HG02970 (cell line): ENCODE measurements at regions not wholly inside any gene's neighbourhood (a gene's known extent, or its start where the extent isn't known, plus 50 kb on each side); places are given as distances from the start of the nearest gene placed in this dataset.

Experiments
- ATAC-seq: cut with Tn5 transposase; IDR thresholded peaks from one replicate; pipeline ENCODE4 v1.9.1; 2021; ENCODE audit warnings: mild to moderate bottlenecking, moderate library complexity, moderate number of reproducible peaks; ENCODE audit not compliant: unreplicated experiment, low FRiP score

- ATAC-seq = no peak
These were observed 1074.2 kb upstream of the ZEB2 start for GRCh38 chr2:145593991-145594614.

DNA sequence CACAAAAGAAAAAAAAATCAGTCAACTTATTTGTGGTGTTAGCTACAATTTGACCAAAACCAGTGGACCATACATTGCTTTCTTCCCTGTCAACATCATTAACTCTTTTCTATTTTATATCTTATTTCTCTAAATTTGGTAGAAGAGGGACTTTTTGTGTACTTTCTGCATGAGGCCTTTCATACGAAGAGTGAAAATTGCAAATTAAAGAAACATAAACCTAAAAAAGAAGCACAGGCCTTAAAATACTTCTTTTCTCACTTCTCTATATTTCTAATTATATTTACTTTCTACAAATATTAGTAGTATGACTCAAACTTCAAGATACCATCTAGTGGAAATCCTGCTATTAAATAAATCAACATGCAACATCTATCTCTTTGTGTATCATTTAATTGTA, 1073.4 kb upstream of the ZEB2 start:
- no peak for ATAC-seq

- no peak for ATAC-seq
These were observed 1072.4 kb upstream of the ZEB2 start for GRCh38 chr2:145592361-145592760.

DNA sequence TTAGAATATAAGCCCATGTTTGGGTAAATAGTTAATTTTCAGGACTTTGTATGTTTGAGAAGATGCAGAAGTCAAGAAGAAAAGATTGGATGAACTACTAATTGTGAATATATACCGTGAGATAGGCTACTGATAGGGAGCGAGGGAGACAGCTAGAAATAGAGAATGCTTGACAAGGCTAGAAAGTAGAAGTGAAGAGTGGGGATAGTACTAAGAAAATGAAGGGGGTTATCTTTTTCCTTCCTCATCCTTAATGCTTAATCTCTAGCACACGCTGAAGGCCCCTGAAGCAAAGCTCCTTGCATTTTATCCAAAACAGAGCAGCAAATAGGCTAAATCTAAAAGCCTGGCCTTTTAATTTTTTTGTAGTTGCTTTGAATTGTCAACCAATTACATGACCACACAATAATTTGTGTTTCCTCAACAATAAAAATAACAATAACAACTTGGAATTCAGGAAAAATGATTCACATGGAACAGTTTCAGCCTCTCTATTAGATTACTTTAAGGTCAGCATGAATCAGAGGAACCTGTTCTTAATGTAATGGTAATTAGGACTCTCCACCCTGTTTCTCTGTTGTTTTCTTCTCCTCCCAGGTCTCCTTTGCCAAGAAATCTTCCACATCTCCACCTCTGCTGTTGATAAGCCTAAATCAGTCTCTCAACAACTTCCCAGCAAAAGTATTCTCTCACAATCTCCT, 1071.3 kb upstream of the ZEB2 start:
- no peak for ATAC-seq

DNA sequence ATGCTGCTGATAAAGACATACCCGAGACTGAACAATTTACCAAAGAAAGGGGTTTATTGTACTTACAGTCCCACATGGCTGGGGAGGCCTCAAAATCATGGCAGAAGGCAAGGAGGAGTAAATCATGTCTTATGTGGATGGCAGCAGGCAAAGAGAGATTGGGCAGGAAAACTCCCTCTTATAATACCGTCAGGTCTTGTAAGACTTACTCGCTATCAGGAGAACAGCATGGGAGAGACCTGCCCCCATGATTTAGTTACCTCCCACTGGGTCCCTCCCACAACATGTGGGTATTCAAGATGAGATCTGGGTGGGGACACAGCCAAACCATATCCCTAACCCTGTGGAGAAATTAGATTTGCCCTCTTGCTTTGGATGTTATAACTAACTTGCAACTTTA, 1068.0 kb upstream of the ZEB2 start:
- ATAC-seq = no peak

GRCh38 chr2:145584353-145584752, 1064.4 kb upstream of the ZEB2 start:
- ATAC-seq = no peak

DNA sequence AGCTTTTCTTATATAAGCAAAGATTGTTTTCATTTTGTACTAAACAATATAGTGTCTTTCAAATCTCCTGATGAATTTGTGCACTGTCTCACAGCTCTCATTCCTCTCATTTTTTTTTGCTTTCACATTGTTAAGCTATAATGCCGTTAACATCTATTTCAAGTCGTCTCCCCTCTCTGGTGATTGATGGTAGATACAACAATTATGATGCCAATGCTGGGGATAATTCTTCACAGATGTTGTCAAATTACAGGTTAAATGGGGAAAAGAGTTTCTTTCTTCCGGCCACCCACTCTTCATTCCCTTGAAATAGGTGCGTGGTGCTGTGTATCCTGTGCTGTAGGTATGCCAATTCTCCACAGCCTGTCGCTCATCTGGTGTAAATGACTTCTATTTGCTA, 1053.7 kb upstream of the ZEB2 start:
- no peak for ATAC-seq

DNA sequence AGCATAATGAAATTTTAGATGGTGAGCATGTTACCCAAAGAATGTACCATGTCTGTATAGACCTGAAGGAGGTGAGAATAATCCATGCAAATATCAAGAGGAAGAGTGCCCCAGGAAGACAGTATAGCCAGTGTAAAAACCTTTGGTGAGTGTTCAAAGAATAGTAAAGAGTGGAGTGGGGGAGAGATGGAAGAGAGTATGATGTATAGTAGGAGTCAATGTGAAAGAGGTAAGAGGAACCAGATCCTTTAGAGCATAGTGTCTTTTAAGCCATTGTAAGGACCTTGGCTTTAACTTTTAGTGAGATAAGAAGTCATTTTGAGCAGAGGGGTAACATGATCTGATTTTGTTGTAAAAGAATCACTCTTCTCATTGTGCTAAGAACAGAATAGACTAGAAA, 1052.3 kb upstream of the ZEB2 start:
- no peak for ATAC-seq

- ATAC-seq = no peak
These were observed 1049.2 kb upstream of the ZEB2 start for GRCh38 chr2:145569108-145569507.

DNA sequence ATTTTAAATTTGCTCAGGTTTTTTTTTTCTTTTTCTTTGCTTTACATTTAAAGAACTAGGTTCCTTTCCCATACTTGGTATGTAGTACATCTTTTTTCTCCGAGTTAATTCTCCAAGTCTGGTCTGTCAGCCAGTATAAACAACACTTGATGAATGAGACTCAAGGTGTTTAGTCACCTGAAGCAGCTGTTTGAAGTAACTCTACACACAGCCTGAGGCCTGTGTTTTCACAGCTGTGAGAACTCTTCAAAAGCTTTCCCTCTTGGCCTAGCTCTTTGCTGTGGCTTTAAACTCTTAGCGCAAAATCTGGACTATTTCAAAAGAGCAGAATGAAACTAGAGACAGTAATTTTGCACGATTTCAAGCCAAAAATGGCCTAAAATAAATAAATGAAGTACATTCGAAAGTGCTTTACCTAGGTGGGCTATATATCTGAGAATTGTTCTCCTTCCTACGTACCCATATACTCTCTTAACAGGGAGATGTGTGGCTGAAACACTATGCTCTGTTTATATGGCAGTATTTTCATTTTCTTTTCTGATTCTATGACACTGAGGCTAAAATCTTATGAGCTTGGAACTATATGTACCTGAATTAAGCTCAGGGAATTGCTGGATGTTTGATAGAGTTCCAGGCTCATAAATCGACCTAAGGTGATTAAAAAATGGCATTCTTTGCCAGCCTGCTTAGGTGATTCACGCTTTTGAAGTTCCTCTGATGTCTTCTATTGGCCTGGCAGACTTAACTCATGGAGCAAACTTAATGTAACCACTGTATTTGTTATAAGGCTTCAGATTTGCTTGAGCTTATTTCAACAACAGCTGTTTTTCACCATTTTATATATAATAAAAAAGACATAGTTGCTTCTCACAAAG, 1044.1 kb upstream of the ZEB2 start:
- ATAC-seq = no peak

DNA sequence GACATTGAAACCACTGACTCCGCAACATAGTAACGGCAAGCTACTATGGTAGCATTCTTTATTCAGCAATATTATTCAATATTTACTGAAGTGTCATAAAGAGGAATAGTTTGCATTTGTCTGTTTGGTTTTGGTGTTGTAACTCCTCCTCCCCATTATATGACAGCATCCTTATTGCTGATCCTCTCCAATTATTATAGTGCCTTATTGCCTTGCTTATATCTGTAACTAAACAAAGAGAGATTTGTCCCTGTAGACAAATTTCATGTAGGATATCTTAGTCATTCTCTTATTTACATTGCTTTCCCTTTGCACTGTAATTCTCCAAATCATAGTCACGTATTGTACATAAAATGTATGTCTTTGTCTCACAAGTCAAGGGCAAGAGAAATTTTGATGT, 1041.2 kb upstream of the ZEB2 start:
- ATAC-seq = no peak

DNA sequence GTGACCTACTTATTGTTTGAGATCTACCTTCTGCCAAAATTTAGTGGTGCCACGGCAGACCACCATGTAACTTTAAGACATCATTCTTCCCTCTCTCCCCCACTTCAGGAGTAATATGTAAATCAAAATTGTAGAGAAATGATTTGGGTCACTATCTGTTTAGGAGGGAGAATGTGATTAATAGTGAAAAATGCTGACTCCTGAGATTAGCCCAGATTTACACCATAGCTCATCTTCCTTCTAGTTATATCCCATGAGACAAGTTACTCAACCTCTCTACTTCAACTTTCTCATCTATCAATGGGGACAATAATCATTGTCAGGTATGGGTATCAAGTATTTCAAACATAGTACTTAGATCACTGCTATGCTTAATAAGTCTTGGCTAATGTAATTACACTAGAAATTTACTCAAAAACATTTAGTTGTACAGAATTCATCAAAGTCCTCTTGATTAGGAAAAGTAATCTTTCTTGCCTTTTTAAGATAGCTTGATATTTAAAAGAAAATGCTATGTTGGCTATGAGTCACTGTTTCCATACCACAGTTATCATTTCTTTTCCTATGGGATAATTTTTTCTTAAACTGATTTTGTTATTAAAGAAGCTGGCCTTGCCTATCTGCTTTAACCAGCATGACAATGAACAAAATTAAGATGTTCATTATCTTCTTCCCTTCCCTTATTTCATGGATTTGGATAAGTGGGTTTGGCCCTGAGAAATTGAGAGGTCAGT, 1038.9 kb upstream of the ZEB2 start:
- no peak for ATAC-seq

DNA sequence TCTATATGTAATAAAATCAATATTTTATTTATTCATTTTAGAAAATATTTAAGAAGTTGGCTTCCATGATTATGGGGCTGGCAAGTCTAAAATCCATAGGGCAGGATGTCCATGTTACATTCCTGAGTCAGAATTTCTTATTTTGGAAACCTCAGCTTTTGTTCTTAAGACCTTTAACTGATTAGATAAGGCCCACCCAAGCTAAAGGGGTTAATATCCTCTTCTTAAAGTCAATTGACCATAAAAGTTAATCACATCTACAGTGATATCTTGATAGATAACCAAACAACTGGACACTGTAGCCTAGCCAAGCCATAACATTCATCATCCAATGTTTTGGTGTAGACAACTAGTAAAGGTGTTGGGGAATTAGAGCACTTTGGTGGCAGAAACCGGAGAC, 1035.4 kb upstream of the ZEB2 start:
- ATAC-seq = no peak

DNA sequence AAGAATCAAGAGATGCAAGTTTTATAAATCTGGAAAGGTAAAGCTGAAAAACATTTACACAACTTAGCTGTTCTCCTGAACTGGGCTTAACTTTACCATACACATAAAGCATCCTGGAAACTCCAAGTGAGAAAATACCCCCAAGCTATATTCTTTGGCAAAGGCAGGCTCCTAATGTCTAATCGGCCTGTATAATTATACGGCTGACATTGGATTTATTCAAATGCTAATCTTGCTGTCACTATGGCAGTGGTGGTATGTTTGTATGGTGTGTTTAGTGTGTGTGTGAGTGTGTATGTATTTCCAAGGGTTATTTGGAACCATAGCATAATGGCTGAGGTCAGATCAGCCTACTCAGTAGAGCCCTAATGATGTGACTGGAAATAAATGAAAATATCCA, 1031.8 kb upstream of the ZEB2 start:
- no peak for ATAC-seq

GRCh38 chr2:145548479-145548878, 1028.6 kb upstream of the ZEB2 start:
- ATAC-seq = no peak

GRCh38 chr2:145547620-145548019, 1027.7 kb upstream of the ZEB2 start:
- no peak for ATAC-seq

DNA sequence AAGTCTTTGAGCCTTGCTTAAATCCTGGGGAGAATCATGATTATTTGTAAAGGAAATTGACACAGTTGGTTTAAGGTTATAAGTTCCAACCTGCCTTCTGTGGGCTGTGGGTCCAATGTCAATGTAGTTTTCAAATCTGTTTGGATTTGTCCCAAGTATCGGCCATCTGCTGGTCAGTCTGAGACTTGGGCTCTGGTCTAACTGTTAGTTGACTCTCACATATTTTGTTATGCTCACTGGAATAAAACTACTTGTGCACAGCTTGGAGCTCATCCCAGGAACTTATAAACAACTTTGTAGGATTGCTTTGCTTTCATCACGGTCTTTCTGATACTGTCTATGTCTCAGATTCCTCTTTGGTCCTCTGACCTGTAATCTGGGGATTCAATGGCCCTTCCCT, 1026.2 kb upstream of the ZEB2 start:
- ATAC-seq = no peak

- ATAC-seq = no peak
These were observed 1023.9 kb upstream of the ZEB2 start for GRCh38 chr2:145543856-145544255.

- ATAC-seq = no peak
These were observed 1023.2 kb upstream of the ZEB2 start for GRCh38 chr2:145543155-145543554.

DNA sequence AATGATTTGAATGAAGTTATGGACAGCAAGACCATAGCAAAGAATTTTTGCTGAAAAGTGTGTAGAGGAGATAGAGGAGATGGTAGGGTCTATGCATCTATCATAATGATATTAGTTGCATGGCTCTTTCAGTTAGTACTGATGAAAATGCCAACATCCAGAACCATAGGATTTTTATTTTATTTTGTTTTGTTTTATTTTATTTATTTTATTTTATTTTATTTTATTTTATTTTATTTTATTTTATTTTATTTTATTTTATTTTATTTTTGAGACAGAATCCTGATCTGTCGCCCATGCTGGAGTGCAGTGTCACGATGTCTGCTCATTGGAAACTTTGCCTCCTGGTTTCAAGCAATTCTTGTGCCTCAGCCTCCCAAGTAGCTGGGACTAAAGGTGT, 1021.1 kb upstream of the ZEB2 start:
- no peak for ATAC-seq
